BJ (cell line): ENCODE measurements at regions not wholly inside any gene's neighbourhood (a gene's known extent, or its start where the extent isn't known, plus 50 kb on each side); places are given as distances from the start of the nearest gene placed in this dataset.

ENCODE experiments used
- CTCF ChIA-PET: fragments of 350-600 bp; formaldehyde crosslinking; extraction: SDS; loops from one replicate; lab custom pipeline; 2021; ENCODE audit warnings: antibody characterized with exemption, inconsistent platforms; lab: Yijun Ruan, JAX
- POLR2A ChIA-PET: fragments of 300-600 bp; sonication (Branson Sonifier 250); formaldehyde crosslinking; extraction: SDS; loops from one replicate; lab custom pipeline; 2021; ENCODE audit warnings: antibody characterized with exemption; lab: Charles Lee
- DNase-seq: peaks from one replicate; pipeline ENCODE4 v3.0.0-alpha.2; 2011; ENCODE audit warnings: low read depth
- H3K27me3 ChIP-seq: 2 replicates; pipeline ENCODE4 v1.6.0; 2011; ENCODE audit warnings: low read length; ENCODE audit not compliant: control insufficient read depth, insufficient read depth
- H3K36me3 ChIP-seq: 2 replicates; pipeline ENCODE4 v1.5.1; 2011; ENCODE audit warnings: low read length; ENCODE audit not compliant: control insufficient read depth, insufficient read depth
- H3K4me3 ChIP-seq: 2 replicates; pipeline ENCODE4 v1.5.1; 2011; ENCODE audit warnings: low read depth, mild to moderate bottlenecking, control low read depth, low read length
- CTCF ChIP-seq: IDR thresholded peaks from 2 replicates; pipeline ENCODE4 v1.5.1; 2011; ENCODE audit warnings: low read depth, mild to moderate bottlenecking, control low read depth, inconsistent platforms, low read length, moderate library complexity; ENCODE audit not compliant: insufficient read depth

- Histone ChIP-seq H3K27me3 (no peaks in the 10 kb centered on the region), H3K4me3 (no peak overlapping the region), H3K36me3 (no peaks in the 10 kb centered on the region)
- no peak for DNase-seq
- ChIA-PET CTCF (no interaction called here), POLR2A (no interaction called here)
- no peak for TF ChIP-seq CTCF
These were observed 248.7 kb upstream of the ANKRD50 start for GRCh38 chr4:124961138-124961750.

GRCh38 chr4:124958847-124959246, 246.3 kb upstream of the ANKRD50 start:
- Histone ChIP-seq H3K4me3 (no peak overlapping the region), H3K36me3 (no peaks in the 10 kb centered on the region), H3K27me3 (no peaks in the 10 kb centered on the region)
- DNase-seq, result no peak
- TF ChIP-seq CTCF, result no peak
- ChIA-PET CTCF (no interaction called here), POLR2A (no interaction called here)

DNA sequence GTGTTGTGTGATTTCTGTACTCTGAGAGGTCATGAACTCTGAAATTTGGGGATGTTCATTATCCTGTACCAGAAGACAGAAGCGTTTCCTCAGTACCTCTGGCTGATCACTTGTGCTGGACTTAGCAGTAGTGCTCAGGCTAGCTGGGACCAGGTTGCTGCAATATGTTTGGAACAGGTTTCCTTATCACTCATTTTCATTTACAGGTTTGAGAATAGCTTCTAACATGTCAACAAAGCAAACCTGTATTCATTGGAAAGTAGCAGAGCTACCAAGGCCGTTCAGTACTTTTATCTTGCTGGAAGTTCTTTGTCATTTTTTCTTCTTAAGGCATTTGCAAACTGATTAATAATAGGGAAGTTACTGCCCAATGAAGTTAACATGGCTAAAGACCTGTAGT, 242.9 kb upstream of the ANKRD50 start:
- CTCF ChIA-PET, result no interaction called here
- POLR2A ChIA-PET, result no interaction called here
- H3K36me3 ChIP-seq, result no peaks in the 10 kb centered on the region
- no peak for DNase-seq
- H3K27me3 ChIP-seq, result no peaks in the 10 kb centered on the region
- no peak for TF ChIP-seq CTCF
- H3K4me3 ChIP-seq, result no peak overlapping the region

- Histone ChIP-seq H3K36me3 (no peaks in the 10 kb centered on the region), H3K4me3 (no peak overlapping the region), H3K27me3 (no peaks in the 10 kb centered on the region)
- DNase-seq, result no peak
- ChIA-PET POLR2A (interaction anchor here (0.8 kb wide), 1 partner anchor 12 kb away, joined by 3 read pairs; no protein-coding TSS in a partner anchor), CTCF (no interaction called here)
- no peak for TF ChIP-seq CTCF
These were observed 241.5 kb upstream of the ANKRD50 start for GRCh38 chr4:124954046-124954445.

- no peak overlapping the region for H3K4me3 ChIP-seq
These were observed 241.0 kb upstream of the ANKRD50 start for GRCh38 chr4:124953486-124953885.

More at GRCh38 chr4:124953486-124953885, 241.0 kb upstream of the ANKRD50 start:
- CTCF ChIA-PET, result no interaction called here
- Histone ChIP-seq H3K27me3 (no peaks in the 10 kb centered on the region), H3K36me3 (no peaks in the 10 kb centered on the region)
- POLR2A ChIA-PET, result interaction anchor here (0.8 kb wide), 1 partner anchor 13 kb away, joined by 3 read pairs; no protein-coding TSS in a partner anchor
- no peak for DNase-seq
- no peak for TF ChIP-seq CTCF
